ENCODE measurements at regions not wholly inside any gene's neighbourhood (a gene's known extent, or its start where the extent isn't known, plus 50 kb on each side); places are given as distances from the start of the nearest gene placed in this dataset.

DNA sequence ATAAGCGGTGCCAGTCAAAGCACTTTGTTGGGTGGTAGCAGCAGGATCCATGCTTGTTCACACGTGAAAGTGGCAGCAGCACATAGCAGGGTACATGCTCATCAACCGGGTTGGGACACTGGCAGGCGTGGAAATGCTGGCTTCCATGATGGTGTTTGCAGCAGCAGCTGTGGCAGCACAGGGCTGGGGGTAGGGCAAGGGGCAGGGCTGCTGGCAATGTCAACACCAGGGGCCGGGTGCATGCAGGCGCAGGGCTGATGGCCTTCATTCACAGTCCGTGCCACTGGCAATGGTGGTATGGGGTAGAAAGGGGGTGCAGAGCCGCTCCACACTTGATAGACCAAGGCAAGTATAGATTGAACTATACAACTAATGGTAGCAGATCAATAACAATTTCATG is 374.7 kb upstream of the FAM241A start:
- TF ChIP-seq SUZ12 (IDR thresholded peaks at IDR 0.05; ENCODE audit: extremely low read depth, insufficient read depth, insufficient read length) (no peak), YY1 (IDR thresholded peaks at IDR 0.05; ENCODE audit: insufficient read depth, insufficient read length) (no peak)

Data from NT2/D1 (cell line).